DND-41 (cell line): ENCODE measurements at regions not wholly inside any gene's neighbourhood (a gene's known extent, or its start where the extent isn't known, plus 50 kb on each side); places are given as distances from the start of the nearest gene placed in this dataset.
"Not testable (repeated sequence)": the region's sequence is repeated elsewhere in the genome, so short reads cannot be mapped to it uniquely, and the experiment has no call there.

Experiments used
- EZH2 ChIP-seq: IDR thresholded peaks from 3 replicates; pipeline ENCODE4 v1.6.1; 2012; ENCODE audit warnings: borderline replicate concordance, low read depth, mild to moderate bottlenecking, moderate library complexity, low read length, inconsistent platforms; ENCODE audit not compliant: severe bottlenecking
- TF ChIP-seq, protein P1 (sequence below): IDR thresholded peaks from 2 replicates; pipeline ENCODE4 v1.5.1; 2012; ENCODE audit warnings: borderline replicate concordance, low read length, moderate library complexity, mild to moderate bottlenecking; ENCODE audit not compliant: poor library complexity, severe bottlenecking; ENCODE audit errors: extremely low read depth

DNA sequence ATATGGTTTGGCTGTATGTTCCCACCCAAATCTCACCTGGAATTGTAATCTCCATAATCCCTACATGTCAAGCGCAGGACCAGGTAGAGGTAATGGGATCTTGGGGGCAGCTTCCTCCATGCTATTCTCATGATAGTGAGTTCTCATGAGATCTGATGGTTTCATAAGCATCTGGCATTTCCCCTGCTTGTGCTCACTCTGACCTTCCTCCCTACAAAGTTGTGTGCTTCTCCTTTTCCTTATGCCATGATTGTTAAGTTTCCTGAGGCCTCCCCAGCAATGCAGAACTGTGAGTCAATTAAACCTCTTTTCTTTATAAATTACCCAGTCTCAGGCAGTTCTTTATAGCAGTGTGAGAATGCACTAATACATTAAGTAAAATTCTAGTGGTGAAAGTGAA, 138.3 kb upstream of the THUMPD2 start:
- TF ChIP-seq, protein P1, sequence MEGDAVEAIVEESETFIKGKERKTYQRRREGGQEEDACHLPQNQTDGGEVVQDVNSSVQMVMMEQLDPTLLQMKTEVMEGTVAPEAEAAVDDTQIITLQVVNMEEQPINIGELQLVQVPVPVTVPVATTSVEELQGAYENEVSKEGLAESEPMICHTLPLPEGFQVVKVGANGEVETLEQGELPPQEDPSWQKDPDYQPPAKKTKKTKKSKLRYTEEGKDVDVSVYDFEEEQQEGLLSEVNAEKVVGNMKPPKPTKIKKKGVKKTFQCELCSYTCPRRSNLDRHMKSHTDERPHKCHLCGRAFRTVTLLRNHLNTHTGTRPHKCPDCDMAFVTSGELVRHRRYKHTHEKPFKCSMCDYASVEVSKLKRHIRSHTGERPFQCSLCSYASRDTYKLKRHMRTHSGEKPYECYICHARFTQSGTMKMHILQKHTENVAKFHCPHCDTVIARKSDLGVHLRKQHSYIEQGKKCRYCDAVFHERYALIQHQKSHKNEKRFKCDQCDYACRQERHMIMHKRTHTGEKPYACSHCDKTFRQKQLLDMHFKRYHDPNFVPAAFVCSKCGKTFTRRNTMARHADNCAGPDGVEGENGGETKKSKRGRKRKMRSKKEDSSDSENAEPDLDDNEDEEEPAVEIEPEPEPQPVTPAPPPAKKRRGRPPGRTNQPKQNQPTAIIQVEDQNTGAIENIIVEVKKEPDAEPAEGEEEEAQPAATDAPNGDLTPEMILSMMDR: not testable (repeated sequence)
- not testable (repeated sequence) for TF ChIP-seq EZH2
